NCI-H1436 (cell line): ENCODE measurements at regions not wholly inside any gene's neighbourhood (a gene's known extent, or its start where the extent isn't known, plus 50 kb on each side); places are given as distances from the start of the nearest gene placed in this dataset.
"Not testable (repeated sequence)": the region's sequence is repeated elsewhere in the genome, so short reads cannot be mapped to it uniquely, and the experiment has no call there.

Source experiments
- DNase-seq: peaks from one replicate; lab custom pipeline; 2025; lab: John Stamatoyannopoulos, UW

DNA sequence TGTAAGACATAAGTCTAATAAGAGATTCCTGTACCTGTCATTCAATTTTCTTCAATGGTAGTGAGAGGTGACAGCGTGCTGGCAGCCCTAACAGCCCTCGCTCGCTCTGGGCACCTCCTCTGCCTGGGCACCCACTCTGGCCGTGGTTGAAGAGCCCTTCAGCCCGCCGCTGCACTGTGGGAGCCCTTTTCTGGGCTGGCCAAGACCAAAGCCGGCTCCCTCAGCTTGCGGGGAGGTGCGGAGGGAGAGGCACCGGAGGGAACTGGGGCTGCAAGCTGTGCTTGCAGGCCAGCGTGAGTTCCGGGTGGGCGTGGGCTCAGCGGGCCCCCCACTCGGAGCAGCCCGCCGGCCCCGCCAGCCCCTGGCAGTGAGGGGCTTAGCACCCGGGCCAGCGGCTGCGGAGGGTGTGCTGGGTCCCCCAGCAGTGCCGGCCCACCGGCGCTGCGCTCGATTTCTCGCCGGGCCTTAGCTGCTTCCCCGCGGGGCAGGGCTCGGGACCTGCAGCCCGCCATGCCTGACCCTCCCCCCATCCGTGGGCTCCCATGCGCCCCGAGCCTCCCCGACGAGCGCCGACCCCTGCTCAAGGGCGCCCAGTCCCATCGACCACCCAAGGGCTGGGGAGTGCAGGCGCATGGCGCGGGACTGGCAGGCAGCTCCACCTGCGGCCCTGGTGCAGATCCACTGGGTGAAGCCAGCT lies 816.6 kb upstream of the TENM4 start:
- not testable (repeated sequence) for DNase-seq

DNA sequence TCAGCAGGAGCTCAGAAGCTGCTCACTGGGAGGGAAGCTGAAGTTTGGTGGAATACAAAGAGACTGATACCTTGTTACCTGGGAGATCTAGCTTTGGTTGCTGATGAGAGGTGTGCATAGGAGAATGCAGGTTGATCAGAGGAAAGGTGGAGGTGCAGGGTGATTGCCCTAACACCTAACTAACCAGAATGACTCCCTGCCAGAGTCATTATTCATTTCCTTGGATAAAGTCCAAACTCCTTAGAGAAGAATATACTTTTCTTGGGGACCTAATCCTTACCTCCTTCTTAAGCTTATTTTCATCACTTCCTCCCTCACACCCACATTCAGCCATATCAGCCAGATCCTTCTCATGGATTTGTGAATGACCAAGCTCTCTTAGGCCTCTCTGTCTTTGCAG lies 814.2 kb upstream of the TENM4 start:
- DNase-seq = no peak

DNA sequence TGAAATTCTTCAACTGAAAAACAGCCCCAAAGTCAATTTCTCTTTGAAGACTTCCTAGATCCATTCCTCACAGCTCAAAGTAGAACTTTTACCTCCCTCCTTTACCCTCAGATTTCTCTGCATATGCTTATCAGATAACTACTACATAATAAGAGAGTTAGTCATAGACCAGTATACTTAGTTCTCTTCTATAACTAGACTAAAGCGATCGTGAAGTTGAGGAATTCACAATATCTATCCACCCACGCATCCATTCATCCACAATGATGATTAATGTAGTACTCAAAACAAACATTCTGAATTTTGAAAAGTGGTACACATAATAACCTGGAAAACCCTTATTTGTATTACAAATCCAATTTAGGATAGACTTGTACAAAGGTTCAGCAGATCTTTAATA lies 800.9 kb upstream of the TENM4 start:
- no peak for DNase-seq

DNA sequence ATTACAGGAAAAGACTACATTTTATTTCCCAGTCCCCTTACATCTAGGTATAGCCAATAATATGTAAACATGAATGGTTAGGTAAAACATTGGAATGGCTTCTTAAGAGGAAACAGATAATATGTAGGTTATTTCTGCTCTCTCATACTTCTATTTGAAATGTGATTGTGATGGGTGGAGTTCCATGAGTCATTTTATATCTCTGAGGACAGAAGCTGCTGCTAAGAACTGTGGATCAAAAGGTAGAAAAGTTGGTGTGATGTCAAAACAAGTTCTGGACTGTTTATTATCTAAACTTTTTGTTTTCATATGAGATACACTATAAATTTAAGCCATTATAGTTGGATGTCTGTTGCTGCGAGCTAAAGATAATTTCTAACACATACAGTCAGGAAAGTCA lies 799.4 kb upstream of the TENM4 start:
- no peak for DNase-seq

DNA sequence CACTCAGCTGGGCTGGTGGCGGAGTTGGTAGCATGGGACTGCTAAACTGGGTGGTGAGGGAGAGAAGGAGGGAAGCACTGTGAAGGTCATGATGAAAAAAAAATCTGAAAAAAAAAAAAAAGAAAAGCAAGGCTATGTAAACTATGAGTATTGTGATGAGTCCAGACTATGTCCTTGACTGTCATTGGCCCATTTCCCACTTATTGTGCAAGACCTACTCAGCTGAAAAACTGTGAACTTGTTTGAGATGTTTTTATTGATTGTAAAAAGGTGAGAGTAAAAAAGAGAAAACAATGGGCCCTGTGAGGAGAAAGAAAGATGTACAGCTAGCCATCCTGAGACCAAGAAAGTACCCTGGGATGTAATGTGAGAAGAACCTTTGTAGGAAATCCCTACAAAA lies 798.4 kb upstream of the TENM4 start:
- no peak for DNase-seq

DNA sequence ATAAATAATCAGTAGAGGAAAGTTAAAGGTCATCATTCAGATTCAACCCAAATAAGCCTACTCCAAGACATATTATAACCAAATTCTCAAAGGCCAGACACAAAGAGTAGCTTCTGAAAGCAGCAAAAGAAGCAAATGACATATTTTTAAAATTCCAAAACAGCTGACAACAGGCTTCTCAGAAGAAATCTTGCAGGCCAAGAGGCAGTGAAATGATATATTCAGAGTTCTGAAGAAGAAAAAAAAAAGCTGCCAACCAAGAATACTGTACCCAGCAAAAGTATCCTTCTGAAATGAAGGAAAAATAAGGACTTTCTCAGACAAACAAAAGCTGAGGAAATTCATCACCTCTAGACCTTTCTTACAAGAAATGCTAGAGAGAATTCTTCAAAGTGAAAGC lies 787.1 kb upstream of the TENM4 start:
- DNase-seq = no peak

DNA sequence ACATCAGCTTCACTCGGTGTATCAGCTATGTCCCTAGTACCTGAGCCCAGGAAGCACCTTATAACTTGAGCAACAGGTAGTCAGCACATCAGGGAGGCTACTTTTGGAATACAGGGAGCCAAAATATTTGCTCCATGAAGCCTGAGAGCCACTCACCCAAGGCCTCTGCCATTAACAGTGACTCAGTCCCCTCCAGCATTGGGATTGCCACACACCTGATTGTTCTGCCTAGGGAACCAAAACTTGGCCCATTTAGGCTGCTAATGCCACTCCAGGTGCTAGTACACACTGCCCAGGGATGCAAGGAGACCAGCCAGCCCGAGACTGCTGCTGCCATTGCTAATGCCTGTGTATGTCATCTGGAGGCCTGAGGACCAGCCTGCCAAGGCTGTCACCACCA lies 773.6 kb upstream of the TENM4 start:
- DNase-seq = no peak

DNA sequence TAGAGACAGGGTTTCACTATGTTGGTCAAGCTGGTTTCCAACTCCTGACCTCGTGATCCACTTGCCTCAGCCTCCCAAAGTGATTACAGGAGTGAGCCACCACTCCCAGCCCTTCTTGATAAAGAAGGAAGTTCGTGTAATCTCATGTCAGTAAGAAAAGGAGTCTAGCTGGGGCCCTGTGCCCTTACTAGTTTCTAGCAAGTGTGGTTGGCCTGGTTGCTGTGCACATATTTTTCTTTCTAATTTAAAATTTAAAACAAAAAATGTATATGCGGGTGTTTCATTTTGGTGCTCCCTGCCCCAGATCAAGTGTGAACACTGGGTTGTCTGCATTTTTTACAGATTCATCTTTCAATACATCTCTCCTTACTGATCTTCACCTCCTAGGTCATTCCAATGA lies 770.8 kb upstream of the TENM4 start:
- DNase-seq = no peak

DNA sequence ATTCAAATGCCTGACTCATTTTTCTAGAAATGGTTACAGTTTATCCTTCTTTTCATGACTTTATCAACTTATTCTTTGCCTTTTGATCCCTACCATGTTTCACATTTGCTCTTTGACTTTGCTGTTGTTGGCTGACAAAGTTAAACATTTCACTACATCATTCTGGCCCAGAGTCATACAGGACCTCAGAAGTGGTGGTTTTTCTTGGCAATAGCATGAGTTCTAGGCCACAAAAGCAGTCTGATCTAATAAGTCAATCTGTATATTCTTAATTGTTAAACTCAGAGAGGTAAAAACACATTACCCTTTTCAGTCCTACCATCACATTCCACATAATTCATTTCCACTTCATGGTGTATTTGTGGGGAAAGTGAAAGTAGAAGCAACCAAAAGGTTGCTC lies 763.2 kb upstream of the TENM4 start:
- no peak for DNase-seq

DNA sequence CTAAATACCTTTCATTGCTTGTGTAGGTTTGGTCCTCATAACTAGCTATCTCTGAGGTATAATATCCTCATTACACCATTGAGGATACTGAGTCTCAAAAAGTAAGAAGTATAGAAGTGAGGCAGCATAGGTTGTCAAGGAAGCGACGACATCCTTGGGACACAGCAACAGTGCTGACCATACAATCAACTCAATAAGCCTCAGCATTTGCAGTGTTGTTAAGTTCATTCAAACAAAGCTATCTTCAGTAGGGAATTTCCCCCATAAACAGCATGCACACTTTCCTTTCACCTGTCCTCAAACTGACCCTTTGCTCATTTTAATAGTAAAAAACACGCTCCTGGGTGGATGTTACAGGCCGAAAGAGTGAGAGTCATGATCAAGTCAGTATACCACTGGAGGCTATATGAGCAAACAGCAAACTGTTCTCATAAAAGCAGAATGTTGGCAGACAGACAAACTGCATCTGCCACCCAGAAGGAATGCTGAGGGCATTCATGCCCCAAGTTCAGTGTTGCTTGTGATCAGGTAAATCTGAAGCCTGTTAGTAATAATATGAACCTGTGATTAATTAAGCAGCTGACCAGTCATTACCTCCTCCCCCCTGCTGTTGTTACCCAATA lies 756.2 kb upstream of the TENM4 start:
- DNase-seq = no peak

DNA sequence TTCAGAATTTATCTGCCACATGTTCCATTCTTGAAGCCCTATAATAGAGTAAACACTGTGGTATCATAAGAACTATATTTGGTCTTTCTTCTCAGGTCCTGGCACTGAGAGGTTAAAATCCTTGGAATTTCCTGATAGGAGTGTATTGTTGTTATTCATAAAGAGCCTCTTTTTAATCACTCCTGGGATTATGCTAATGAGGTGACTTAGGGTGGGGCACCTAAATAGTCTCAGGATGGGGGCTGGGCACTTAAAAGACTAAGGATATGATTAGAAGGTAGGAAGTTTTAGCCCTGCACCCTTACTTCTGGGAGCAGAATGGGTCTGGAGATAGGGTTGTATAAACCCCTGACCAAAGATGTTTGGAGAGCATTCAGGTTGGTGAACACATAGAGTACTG lies 755.2 kb upstream of the TENM4 start:
- DNase-seq = no peak

DNA sequence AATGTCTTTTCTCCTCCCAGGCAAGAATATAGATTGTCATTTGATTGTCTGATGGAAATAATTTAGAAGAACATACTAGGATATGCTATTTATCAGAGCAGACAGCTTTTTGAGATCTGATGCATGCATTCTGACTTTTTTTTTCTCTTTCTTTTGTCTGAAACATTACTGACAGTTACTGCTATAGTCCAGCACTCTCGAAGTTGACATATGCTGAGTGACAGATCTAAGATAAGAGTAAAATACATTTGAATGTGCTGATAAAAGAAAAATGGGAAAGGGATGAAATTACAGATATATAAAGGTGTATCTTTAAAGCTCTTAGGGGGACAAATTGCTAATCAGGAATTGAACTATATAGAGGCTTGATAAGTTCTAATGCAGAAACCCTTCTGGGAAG lies 753.8 kb upstream of the TENM4 start:
- no peak for DNase-seq

DNA sequence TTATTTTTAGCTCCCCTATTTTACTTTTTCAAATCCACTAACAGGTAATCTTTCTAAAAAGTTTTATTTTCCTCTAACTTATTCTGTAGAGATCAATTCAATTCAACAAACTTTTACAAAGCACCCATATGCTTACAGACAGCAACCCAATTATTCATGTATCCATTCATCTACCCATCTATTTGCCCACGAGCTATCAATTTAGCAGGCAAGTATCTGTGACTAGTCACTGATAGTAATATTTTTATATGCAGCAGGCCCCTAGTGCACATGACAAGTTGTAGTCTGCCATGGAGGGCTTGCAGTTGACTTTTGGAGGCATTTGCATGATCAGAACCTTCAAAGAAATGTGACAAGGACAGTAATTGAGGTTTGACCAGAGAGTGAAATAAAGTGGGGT lies 753.2 kb upstream of the TENM4 start:
- no peak for DNase-seq

DNA sequence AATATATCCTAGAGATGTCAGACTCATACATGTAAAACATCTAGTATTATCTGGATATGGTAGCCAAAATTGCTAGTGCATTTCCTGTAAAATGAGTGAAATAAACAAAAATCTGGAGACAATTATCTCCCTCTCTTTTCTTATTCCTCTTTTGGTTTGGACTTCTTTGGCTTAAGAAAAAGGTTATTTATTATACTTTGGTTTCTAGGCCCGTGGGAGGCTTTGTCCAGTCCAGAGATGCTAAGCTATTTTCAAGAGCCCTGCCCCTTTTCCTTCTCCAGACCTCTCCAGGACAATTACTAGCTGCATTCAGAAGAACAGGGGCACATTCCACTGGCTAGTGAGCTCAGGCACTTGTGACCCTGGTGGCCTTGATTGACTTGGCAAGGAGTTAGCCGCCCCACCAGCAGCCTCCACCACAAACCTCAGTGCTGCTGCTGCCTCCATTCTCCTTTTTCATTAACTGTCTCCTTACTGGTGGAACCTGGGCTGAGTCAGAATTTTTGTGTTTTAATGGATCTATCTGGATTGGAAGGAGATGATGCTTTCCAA lies 747.3 kb upstream of the TENM4 start:
- DNase-seq = no peak

DNA sequence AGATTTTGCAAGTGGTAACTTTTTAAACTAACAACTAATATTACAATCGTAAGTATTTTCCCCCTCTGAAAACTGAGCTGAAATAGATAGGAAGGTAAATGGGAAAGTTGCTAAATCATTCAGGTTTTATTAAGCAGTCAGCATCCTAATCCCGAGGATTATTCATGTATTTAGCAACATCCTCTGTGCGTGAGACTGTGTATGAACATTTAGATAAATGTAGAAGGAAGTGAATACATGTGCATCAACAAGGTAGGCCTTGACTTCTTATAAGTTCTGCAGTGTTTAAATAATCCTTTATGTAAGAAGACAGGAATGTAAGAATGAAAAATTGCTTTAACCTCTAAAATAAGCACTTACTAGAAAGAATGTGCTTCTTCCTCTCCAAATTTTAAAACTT lies 745.9 kb upstream of the TENM4 start:
- no peak for DNase-seq

DNA sequence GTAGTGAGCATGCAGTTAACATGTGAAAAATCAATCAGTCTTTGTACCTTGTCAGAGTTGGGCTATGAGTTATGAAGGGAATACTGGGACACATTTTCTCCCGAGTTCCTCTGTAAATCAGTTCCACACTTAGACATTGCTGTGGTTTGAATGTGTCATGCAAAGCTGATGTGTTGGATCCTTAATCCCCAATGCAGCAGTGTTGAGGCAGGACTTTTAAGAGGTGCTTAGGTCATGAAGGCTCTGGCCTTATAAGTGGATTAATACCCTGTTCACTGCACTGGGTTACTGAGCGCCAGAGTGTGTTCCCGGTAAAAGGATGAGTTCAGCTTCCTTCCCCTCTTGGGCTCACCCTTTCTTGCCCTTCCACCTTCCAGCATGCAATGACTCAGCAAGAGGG lies 742.1 kb upstream of the TENM4 start:
- no peak for DNase-seq

DNA sequence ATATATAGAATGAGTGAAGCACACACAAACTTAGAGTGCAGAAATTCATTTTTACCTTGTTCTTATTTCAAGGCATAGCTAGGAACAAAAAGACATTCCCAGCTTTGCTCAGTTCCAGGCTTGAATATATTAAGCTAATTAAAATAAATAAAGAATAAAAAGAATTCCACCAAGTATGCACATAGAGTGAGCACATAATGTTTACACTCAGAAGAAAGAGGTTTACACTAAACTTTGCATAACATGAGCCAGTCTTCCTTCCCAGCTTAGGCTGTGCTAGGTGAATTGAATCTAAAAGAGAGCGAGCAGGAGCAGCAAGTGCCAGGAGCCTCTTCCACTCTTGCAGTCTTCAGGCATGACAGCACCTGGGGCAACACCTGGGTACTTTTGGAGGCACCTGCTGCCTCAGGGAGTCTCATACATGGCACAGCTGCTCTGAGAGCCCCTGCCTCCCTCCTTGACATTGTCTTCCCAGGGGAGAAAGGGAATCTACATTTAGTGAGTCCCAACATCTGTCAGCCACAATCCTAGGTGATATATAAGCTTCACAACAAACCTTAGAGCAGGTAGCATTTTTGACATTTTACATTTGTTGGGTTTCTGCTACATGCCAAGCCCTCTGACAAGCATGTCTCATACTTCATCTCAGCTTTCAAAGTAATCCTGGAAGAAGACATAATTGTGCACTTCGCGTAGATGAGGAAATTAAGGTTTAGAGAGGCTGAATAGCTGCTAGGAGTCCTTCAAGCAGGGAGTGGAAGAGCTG lies 732.7 kb upstream of the TENM4 start:
- no peak for DNase-seq

DNA sequence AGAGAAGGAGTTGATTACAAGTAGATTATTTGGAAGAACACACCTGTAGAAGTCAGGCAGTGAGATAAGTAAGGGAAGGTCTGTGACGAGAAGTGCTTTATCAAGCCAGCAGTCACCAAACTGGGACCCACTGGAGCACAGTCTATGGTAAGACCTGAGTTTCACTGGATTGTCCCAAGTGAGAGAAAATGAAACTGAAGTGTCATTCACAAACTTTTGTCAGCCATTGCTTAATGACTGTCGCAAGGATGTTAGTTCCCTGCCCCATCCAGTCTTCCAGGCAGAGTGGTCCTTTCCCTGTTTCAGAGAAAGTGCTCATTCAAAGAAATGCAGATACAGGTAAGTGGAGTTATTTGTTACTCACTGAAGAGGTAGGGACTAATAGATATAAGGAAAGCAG lies 728.0 kb upstream of the TENM4 start:
- no peak for DNase-seq

DNA sequence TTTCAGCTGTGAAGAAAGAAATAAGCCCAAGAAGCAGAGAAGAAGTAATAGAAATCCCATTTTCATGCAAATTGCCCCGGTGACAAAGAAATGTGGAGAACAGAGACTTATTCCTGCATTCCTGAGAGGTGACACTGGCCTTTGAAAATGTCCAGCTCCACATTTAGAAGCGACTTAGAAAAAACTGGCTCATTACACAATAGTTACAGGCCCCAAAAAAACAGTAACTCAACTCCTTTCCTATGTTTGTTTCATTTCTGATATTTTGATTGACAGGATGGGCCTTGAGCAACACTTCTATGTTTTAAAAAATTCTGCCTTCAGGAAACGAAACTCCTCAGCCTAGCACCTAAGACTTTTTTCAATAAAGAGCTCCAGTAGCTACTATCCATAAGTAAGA lies 726.9 kb upstream of the TENM4 start:
- no peak for DNase-seq

DNA sequence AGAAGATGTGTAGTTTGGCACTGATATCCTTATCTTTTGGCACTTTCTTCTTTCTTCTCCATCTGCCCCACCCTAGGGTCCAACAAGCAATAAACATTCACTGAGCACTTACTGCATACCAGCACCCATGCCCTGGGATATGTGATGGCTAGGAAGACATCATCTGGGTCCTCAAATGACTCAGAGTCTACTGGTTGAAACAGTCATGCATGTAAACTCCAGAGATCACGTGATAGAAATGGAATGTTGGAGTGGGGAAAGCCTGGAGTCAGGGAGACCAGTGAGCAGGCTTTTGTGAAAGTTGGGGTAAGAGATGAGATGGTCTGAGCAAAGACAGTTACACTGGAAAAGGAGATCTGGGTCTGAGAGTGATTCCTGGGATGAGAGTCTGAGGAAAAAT lies 724.9 kb upstream of the TENM4 start:
- DNase-seq = no peak

DNA sequence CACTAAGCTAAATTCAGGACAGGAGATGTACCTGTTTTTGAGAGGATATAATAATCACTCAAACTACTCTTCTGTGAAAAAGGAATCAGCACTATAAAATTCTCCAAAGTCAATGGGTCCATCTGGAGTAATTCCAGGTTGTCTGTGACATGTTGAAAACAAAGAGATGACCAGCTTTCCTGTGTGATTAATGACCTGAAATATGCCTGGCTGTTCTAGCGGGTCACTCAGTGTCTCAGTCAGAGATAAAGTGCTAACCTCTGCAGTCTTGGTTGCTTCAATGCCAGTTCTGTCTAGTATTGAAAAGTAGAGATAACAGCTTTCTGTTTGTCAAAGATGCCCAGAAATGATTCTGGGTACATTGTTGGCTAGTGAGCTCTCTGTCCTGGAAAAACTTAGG lies 722.6 kb upstream of the TENM4 start:
- no peak for DNase-seq

DNA sequence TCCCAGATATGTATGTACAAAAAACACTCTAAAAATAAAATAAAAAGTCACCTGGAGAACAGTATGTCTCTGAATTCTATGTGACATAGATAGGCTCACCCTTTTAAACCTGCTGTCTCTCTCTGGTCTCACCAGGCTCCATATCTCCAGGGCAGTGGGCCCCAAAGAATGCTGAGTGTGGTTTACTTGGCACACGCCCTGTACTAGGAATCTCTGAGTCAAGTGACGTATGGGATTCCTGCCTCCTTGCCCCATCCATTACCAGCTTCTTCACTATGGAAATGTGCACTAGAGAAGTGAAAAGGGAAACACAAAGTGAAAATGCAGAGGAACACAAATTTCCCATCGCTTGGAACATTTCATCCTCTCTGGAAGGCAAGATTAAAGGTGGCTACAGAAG lies 722.2 kb upstream of the TENM4 start:
- no peak for DNase-seq

DNA sequence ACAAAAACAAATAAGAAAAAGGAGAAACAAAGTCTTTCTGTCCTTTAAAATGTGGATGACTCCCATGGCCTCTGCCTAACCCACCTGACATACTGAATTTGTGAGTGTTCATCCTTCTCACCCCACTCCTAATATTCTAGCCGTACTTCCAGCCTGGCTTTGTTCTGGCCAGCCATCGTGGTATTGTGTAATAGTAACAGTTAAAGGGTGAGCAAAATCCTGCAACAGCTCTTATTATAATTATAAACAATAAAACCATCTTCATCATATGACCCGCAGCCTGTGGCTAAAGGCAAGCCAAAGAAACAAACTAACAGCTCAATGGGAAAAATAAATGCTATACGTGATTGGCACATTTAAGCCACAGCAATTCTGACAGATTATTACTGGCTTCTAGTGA lies 721.6 kb upstream of the TENM4 start:
- DNase-seq = no peak
